GM20000 (cell line): ENCODE measurements at regions not wholly inside any gene's neighbourhood (a gene's known extent, or its start where the extent isn't known, plus 50 kb on each side); places are given as distances from the start of the nearest gene placed in this dataset.

Experiments
- DNase-seq: peaks from one replicate; pipeline ENCODE4 v3.0.0; 2012; ENCODE audit warnings: low spot score
- TF ChIP-seq, protein P1 (sequence below): IDR thresholded peaks from 2 replicates; pipeline ENCODE4 v1.5.1; 2012; ENCODE audit warnings: mild to moderate bottlenecking, control low read depth; ENCODE audit errors: extremely low read depth, missing control alignments

DNA sequence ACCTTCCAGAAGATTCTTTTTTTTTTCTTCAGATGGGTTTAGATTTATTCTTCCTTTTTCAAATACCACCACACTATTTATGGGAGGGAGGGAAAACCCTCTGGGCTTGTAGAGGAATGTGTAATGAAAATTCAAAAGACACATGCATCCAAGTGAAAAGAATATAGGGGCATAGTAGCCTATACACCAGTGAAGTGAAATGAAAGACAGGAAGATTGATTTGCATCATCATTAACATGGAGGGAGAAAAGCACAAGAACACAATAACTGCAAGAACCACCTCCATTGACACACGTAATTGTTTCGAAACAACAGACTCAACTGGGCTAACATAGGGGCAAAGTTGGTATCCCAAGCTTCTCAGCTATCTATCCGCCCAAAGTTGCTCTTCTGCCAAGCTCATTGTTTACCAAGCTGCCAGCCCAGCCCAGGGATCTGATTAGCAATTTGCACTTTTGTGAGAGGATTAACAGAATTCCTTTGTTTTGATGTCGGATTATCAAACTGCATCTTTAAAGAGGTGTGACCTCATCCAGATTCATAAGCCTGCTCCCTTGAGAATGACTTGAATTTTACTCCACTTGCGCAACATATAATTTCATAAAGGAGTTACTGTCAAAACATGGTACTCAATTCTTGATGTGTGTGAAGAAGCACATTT, 430.5 kb upstream of the SOX5 start:
- no peak for DNase-seq
- TF ChIP-seq, protein P1, sequence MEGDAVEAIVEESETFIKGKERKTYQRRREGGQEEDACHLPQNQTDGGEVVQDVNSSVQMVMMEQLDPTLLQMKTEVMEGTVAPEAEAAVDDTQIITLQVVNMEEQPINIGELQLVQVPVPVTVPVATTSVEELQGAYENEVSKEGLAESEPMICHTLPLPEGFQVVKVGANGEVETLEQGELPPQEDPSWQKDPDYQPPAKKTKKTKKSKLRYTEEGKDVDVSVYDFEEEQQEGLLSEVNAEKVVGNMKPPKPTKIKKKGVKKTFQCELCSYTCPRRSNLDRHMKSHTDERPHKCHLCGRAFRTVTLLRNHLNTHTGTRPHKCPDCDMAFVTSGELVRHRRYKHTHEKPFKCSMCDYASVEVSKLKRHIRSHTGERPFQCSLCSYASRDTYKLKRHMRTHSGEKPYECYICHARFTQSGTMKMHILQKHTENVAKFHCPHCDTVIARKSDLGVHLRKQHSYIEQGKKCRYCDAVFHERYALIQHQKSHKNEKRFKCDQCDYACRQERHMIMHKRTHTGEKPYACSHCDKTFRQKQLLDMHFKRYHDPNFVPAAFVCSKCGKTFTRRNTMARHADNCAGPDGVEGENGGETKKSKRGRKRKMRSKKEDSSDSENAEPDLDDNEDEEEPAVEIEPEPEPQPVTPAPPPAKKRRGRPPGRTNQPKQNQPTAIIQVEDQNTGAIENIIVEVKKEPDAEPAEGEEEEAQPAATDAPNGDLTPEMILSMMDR: no peak

GRCh38 chr12:24379433-24379832, 430.0 kb upstream of the SOX5 start:
- DNase-seq: no peak

GRCh38 chr12:24378548-24379407, 429.3 kb upstream of the SOX5 start:
- DNase-seq: no peak
- TF ChIP-seq, protein P1: no peak

More at GRCh38 chr12:24379433-24379832, 430.0 kb upstream of the SOX5 start:
- TF ChIP-seq, protein P1: no peak

DNA sequence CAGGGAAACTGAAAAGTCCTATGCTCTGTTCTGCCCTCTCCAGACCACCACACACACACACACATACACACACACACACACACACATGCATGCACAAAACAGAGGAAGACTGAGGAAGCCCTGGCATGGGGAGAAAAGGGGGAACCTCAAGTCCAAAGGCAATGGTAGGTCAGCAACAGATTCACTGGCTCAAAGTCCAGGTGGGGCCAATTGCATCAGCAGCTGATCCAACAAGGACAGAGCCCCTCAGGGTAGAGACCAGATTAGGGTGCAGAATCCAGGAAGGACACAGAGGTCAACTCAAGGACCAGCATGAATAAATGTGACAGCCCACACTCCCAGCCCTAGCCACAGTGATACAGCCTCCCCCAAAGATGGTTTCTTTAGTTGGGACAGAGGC, 425.0 kb upstream of the SOX5 start:
- no peak for DNase-seq
- TF ChIP-seq, protein P1: no peak

DNA sequence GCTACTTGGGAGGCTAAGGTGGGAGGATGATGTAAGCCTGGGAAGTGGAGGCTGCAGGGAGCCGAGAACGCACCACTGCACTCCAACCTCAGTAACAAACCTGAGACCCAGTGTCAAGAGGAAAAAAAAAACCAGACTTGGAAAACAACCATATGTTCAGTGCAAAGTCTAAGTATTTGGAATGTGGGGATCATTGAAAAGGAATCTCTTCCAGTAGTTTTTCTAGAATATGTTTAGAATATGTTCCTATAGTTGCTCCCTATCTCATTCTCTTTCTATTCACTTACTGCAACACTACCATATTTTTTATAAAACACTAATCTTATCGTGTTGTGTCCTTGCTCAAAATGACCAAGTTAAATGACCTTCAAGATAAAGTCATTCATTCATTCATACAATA, 423.5 kb upstream of the SOX5 start:
- TF ChIP-seq, protein P1: no peak
- no peak for DNase-seq

DNA sequence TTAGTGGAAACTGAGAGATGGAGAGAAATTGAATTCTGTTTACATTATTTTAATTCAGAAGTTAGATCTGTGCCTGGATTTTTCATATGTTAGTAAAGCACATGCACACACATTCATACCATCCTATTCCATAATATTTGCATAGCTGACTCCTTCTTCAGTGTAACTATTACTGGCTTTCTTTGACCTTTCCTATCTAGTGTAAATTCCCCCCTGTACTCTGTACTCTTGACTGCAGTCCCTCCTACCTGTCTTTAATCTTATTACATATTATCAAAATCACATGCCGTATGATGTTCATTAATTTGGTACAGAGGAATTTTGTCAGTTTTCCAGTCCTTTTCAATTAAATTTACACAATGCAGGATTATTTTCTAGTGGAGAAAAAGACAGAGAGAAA, 417.0 kb upstream of the SOX5 start:
- TF ChIP-seq, protein P1: no peak
- no peak for DNase-seq

DNA sequence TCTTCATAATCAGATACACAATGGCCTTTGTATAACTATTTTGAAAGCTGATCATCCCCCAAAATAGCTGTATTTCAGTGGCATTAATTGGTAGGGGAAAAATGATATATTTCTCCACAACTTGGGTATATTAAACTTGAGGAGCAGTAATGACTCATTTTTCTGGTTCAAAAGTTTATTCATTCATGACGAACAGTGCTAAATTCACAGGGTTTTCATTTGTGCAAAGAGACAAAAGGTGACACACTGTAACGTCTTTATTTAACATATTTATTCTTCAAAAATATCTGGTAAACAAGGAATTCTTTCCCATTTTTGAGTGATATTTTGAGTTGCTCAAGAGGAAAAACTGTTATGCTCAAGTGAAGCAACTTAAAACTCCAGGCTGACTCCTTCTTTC, 415.5 kb upstream of the SOX5 start:
- no peak for DNase-seq
- TF ChIP-seq, protein P1: no peak
